ENCODE measurements at regions not wholly inside any gene's neighbourhood (a gene's known extent, or its start where the extent isn't known, plus 50 kb on each side); places are given as distances from the start of the nearest gene placed in this dataset.

- DNase-seq (ENCODE audit: insufficient read length, low spot score) (no peak), FAIRE-seq (no peak)
Measured at GRCh38 chr12:61646639-61647038, 613.6 kb upstream of the USP15 start.

- no peak for DNase-seq (ENCODE audit: insufficient read length, low spot score)
Measured at GRCh38 chr12:61647566-61647965, 612.6 kb upstream of the USP15 start.

DNA sequence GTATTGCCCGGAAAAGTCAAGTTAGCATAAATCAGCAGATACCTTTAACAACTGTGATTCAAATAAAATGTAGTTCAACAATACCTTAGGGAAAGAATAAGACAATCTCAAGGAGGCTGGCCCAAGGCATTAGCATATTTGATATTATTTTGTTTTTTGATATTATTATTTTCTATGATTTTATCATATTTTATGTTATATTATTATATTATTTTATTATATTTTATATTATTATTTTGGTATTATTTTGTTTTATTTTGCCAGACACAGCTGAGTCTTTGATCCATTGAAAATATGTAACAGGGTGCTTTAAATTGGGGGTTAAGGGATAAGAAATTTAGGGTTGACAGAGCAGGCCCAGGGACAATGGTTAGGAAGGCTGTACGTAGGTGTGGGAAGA, 607.9 kb upstream of the USP15 start:
- DNase-seq (ENCODE audit: insufficient read length, low spot score), result no peak
- FAIRE-seq, result no peak

More at GRCh38 chr12:61647566-61647965, 612.6 kb upstream of the USP15 start:
- FAIRE-seq, result no peak

- DNase-seq (ENCODE audit: insufficient read length, low spot score), result no peak
- no peak for FAIRE-seq
Measured at GRCh38 chr12:61654698-61655097, 605.5 kb upstream of the USP15 start.

- DNase-seq (ENCODE audit: insufficient read length, low spot score) (no peak), FAIRE-seq (no peak)
Measured at GRCh38 chr12:61655241-61655640, 605.0 kb upstream of the USP15 start.

DNA sequence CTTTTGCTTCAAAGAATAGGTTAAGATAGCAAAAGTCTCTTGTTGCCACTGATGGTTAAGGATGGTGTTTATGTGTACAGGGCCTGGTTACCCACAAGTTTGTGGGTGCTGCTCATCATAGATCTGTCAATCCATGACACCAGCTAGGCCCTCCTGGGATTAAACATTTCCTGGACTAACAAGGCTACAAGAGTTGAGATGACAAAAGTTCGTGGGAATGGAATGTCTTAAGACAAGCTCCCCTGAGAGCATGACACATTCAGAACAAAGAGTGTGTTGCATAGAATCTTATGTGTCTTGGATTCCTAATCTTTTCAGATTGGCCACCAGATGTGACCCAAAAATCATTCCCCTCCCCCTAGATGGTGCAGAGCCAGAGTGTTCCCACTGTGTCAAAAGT, 592.5 kb upstream of the USP15 start:
- FAIRE-seq (no peak), DNase-seq (ENCODE audit: insufficient read length, low spot score) (no peak)

DNA sequence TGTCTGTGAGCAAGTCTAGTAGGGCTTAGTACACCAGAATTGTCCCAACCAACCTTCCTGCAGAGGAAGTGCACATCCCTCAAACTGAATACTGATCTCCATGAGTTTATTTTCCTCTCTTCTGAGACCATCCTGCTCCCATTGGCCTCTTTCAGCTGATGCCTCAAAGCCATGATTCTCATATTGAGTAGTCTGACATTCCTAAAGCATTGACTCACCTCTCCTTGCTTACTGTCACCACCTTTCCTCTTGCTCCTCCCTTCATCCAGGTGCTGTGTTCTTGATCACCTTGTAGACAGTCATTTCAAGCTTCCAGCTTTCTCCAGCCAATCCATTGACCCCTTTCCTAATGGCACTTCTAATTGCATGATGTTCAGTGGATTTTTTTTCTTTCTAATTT, 583.7 kb upstream of the USP15 start:
- FAIRE-seq (no peak), DNase-seq (ENCODE audit: insufficient read length, low spot score) (no peak)

- DNase-seq (ENCODE audit: insufficient read length, low spot score) (no peak), FAIRE-seq (no peak)
Measured at GRCh38 chr12:61687407-61687806, 572.8 kb upstream of the USP15 start.

GRCh38 chr12:61694214-61694613, 566.0 kb upstream of the USP15 start:
- DNase-seq (ENCODE audit: insufficient read length, low spot score), result no peak
- FAIRE-seq, result no peak

- FAIRE-seq (no peak), DNase-seq (ENCODE audit: insufficient read length, low spot score) (no peak)
Measured at GRCh38 chr12:61701471-61701870, 558.7 kb upstream of the USP15 start.

GRCh38 chr12:61706783-61707182, 553.4 kb upstream of the USP15 start:
- no peak for FAIRE-seq
- DNase-seq (ENCODE audit: insufficient read length, low spot score), result no peak

GRCh38 chr12:61713121-61713520, 547.1 kb upstream of the USP15 start:
- FAIRE-seq (no peak), DNase-seq (ENCODE audit: insufficient read length, low spot score) (no peak)

GRCh38 chr12:61717986-61718385, 542.2 kb upstream of the USP15 start:
- DNase-seq (ENCODE audit: insufficient read length, low spot score), result no peak
- FAIRE-seq, result no peak

GRCh38 chr12:61739925-61740324, 520.3 kb upstream of the USP15 start:
- no peak for DNase-seq (ENCODE audit: insufficient read length, low spot score)
- no peak for FAIRE-seq

- DNase-seq (ENCODE audit: insufficient read length, low spot score) (no peak), FAIRE-seq (no peak)
Measured at GRCh38 chr12:61750604-61751003, 509.6 kb upstream of the USP15 start.

DNA sequence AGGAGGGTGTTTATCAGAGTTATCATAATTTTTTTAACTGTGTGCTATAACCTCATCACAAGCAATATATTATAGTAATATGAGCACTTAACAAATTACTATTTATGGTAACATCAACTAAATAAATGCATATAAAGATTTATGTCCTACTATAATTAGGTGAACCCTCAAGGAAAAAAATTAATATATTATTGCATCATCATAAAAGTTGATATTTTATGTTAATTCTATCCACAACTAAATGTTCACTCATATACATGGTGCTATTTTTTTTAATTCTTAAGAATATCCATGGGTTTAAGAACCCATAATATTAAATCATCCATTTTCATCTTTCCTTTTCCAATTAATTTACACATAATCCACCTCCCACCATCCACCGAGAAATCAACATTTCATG, 506.0 kb upstream of the USP15 start:
- DNase-seq (ENCODE audit: insufficient read length, low spot score) (no peak), FAIRE-seq (no peak)

- DNase-seq (ENCODE audit: insufficient read length, low spot score) (no peak), FAIRE-seq (no peak)
Measured at GRCh38 chr12:61757831-61758505, 502.2 kb upstream of the USP15 start.

- no peak for FAIRE-seq
- DNase-seq (ENCODE audit: insufficient read length, low spot score), result no peak
Measured at GRCh38 chr12:61758661-61759060, 501.5 kb upstream of the USP15 start.

- DNase-seq (ENCODE audit: insufficient read length, low spot score) (no peak), FAIRE-seq (no peak)
Measured at GRCh38 chr12:61765926-61766325, 494.3 kb upstream of the USP15 start.

DNA sequence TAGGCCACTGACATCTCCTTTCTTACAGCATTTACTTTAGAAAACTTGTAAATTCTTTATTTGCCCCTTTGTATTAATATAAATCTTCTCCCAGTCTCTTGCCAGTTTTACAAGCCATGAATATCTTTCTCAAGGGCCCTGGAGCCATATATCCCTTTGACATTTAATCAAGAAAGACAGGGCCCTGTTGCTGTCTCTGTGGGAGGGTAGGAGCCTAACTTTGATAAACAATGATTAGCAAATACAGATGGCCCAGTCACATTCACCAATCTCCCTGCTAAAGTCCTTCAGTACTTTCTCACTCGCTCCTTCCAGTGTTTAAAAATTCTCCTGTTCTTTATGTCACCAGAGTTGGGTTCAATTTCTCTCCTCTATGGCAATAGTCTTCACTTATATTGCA, 479.8 kb upstream of the USP15 start:
- DNase-seq (ENCODE audit: insufficient read length, low spot score), result no peak
- FAIRE-seq, result no peak

DNA sequence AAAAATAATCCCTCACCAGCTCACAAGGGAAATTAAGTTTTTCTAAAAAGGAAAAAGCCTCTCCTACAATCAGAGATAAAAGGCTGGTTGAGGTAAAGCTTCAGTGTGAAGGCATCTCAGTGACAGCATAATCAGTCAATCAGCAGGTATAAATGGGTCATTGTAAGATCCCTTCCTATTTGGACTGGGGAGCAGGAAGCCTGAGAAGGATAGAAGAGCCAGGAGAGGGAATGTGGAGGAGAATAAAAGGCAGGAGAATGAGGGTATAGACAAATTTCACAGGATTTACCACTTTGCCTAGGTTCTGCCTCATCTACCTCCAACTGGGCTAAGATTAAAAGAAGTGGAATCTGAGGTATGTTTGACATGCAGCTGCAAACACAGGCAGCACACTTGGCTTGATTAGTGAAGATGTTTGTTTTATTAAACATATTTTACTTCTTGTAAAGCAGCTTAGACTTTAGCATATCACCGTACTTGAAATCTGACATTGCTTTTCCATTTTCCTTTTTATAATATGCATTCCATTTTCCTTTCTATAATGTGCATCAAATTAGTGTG, 479.1 kb upstream of the USP15 start:
- FAIRE-seq (no peak), DNase-seq (ENCODE audit: insufficient read length, low spot score) (no peak)

DNA sequence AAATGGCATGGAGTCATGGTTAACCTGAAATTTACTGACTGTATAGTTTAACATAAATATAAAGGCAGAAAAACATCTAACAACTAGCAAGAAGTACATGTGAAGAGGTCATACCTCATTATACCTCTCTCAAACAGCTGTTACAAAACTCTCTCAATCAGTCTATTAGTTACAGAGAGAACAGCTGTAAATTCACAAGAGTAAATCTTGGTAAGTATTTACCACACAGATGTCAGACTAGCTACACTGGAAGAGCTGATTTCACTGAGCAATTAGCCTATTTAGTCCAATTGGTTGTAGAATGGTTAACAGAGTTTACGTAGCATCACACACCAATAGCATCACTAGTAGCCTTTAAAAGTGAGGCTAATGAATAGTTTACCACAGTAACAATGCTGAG, 463.4 kb upstream of the USP15 start:
- no peak for FAIRE-seq
- DNase-seq (ENCODE audit: insufficient read length, low spot score), result no peak

GRCh38 chr12:61797266-61797665, 462.9 kb upstream of the USP15 start:
- no peak for FAIRE-seq
- DNase-seq (ENCODE audit: insufficient read length, low spot score), result no peak
